RWPE2 (cell line): ENCODE measurements at regions not wholly inside any gene's neighbourhood (a gene's known extent, or its start where the extent isn't known, plus 50 kb on each side); places are given as distances from the start of the nearest gene placed in this dataset.

Experiments
- ATAC-seq: fragments of 200-7000 bp; cut with Tn5 transposase; 3 replicates; pipeline ENCODE4 v1.9.1; 2021; ENCODE audit warnings: low read depth
- DNase-seq: peaks from one replicate; pipeline ENCODE4 v3.0.0-alpha.2; 2020; ENCODE audit warnings: low spot score
- H3K27ac ChIP-seq: fragments of 450-650 bp; 2 replicates; pipeline ENCODE4 v1.5.1; 2017; ENCODE audit warnings: mild to moderate bottlenecking; ENCODE audit not compliant: poor library complexity, severe bottlenecking
- H3K27me3 ChIP-seq: fragments of 250-450 bp; sonication (Bioruptor Pico); 2 replicates; pipeline ENCODE4 v1.5.1; 2021; ENCODE audit warnings: mild to moderate bottlenecking, moderate library complexity; ENCODE audit not compliant: insufficient read depth, poor library complexity, severe bottlenecking
- H3K36me3 ChIP-seq: fragments of 250-450 bp; sonication (Bioruptor Pico); 2 replicates; pipeline ENCODE4 v1.5.1; 2020; ENCODE audit warnings: low read depth, mild to moderate bottlenecking, moderate library complexity
- H3K4me1 ChIP-seq: fragments of 250-450 bp; sonication (Bioruptor Pico); 2 replicates; pipeline ENCODE4 v1.5.1; 2021; ENCODE audit warnings: mild to moderate bottlenecking, moderate library complexity; ENCODE audit not compliant: insufficient read depth, poor library complexity, severe bottlenecking
- H3K4me3 ChIP-seq: fragments of 250-450 bp; sonication (Bioruptor Pico); 2 replicates; pipeline ENCODE4 v1.5.1; 2021; ENCODE audit warnings: mild to moderate bottlenecking, moderate library complexity; ENCODE audit not compliant: severe bottlenecking
- H3K9me3 ChIP-seq: fragments of 250-450 bp; sonication (Bioruptor Pico); 2 replicates; pipeline ENCODE4 v1.5.1; 2021; ENCODE audit warnings: mild to moderate bottlenecking, moderate library complexity; ENCODE audit not compliant: severe bottlenecking
- CTCF ChIP-seq: fragments of 450-650 bp; IDR thresholded peaks from one replicate; pipeline ENCODE4 v1.5.1; 2017; ENCODE audit warnings: mild to moderate bottlenecking, moderate library complexity; ENCODE audit not compliant: poor library complexity, severe bottlenecking

DNA sequence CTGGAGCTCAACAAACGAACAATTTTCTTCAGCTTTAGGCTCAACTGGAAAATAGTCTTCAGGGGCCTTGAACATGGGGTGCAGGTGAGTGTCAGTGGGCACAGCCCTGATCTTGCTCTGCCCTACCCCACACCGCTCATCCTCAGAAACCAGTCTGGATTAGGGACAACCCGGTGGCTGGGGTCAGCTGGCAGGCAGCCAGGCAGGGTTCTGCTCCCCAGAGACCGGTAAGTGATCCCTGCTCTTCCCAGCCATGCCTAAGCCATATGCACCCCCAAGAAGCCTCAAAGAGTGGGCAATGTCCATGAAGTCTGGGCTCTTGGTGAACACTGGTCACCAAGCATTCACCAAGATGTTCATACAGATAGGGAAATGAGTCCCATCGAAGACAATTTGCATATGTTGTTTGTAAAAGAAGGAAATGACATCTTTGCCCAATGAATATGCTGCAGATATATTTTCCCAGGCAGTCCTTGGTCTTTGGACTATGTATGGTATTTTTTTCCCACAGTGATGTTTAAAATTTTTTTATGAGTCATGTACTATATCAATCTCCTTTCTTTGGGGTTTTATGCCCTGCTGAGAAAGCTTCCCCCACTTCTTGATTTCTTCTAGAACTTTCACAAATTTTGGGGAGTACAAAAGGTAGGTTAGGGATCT lies 63.9 kb upstream of the VASH1 start:
- DNase-seq: no peak
- Histone ChIP-seq H3K36me3 (no peaks in the 10 kb centered on the region), H3K27me3 (no peaks in the 10 kb centered on the region), H3K4me3 (no peak overlapping the region), H3K4me1 (no peaks in the 10 kb centered on the region), H3K27ac (no peak overlapping the region), H3K9me3 (no peaks in the 10 kb centered on the region)
- no peak for ATAC-seq
- no peak for TF ChIP-seq CTCF

GRCh38 chr14:76698191-76698590 lies 63.1 kb upstream of the VASH1 start:
- H3K27ac ChIP-seq: no peak overlapping the region
- H3K27me3 ChIP-seq: no peaks in the 10 kb centered on the region
- H3K4me1 ChIP-seq: no peaks in the 10 kb centered on the region
- H3K4me3 ChIP-seq: no peak overlapping the region
- H3K9me3 ChIP-seq: no peaks in the 10 kb centered on the region
- DNase-seq: no peak
- H3K36me3 ChIP-seq: no peaks in the 10 kb centered on the region
- ATAC-seq: no peak
- TF ChIP-seq CTCF: no peak

GRCh38 chr14:76698631-76699030 lies 62.6 kb upstream of the VASH1 start:
- no peaks in the 10 kb centered on the region for H3K36me3 ChIP-seq
- no peaks in the 10 kb centered on the region for H3K4me1 ChIP-seq
- TF ChIP-seq CTCF: no peak
- no peaks in the 10 kb centered on the region for H3K27me3 ChIP-seq
- no peak overlapping the region for H3K4me3 ChIP-seq
- no peak for ATAC-seq
- H3K27ac ChIP-seq: no peak overlapping the region
- H3K9me3 ChIP-seq: no peaks in the 10 kb centered on the region
- DNase-seq: no peak

GRCh38 chr14:76699209-76699938 lies 61.9 kb upstream of the VASH1 start:
- H3K4me3 ChIP-seq: no peak overlapping the region
- ATAC-seq: no peak
- H3K27ac ChIP-seq: no peak overlapping the region
- H3K27me3 ChIP-seq: no peaks in the 10 kb centered on the region
- no peaks in the 10 kb centered on the region for H3K36me3 ChIP-seq
- no peak for TF ChIP-seq CTCF
- no peak for DNase-seq
- no peaks in the 10 kb centered on the region for H3K4me1 ChIP-seq
- no peaks in the 10 kb centered on the region for H3K9me3 ChIP-seq
